SK-N-SH (cell line): ENCODE measurements at regions not wholly inside any gene's neighbourhood (a gene's known extent, or its start where the extent isn't known, plus 50 kb on each side); places are given as distances from the start of the nearest gene placed in this dataset.

ENCODE experiments used
- CTCF ChIP-seq: fragments of 200-600 bp; sonication (generic); IDR thresholded peaks from 2 replicates; pipeline ENCODE4 v1.6.1; 2017; ENCODE audit warnings: antibody characterized with exemption, mild to moderate bottlenecking, moderate library complexity
- EP300 ChIP-seq, 2 experiments: IDR thresholded peaks; 2 replicates each; pipeline versions ENCODE4 v1.4.0 to v1.6.1; 2012; ENCODE audit warnings: borderline replicate concordance in 1 of 2, low read depth in 1 of 2, low read length in 1 of 2
- FOSL2 ChIP-seq: IDR thresholded peaks from 2 replicates; pipeline ENCODE4 v1.4.0; 2012; ENCODE audit warnings: low read depth, mild to moderate bottlenecking, moderate library complexity, borderline replicate concordance
- GATA2 ChIP-seq: sonication (generic); formaldehyde crosslinking; IDR thresholded peaks from 2 replicates; pipeline ENCODE4 v1.5.0; 2020; ENCODE audit warnings: mild to moderate bottlenecking, missing genetic modification reagents
- MEF2A ChIP-seq: IDR thresholded peaks from 2 replicates; pipeline ENCODE4 v1.4.0; 2012; ENCODE audit warnings: low read depth, borderline replicate concordance
- SMC3 ChIP-seq: IDR thresholded peaks from 2 replicates; pipeline ENCODE4 v1.6.1; 2012; ENCODE audit warnings: low read depth, low read length, improper control_type of control experiment
- TAF1 ChIP-seq: IDR thresholded peaks from 2 replicates; pipeline ENCODE4 v1.6.1; 2012; ENCODE audit warnings: low read depth, mild to moderate bottlenecking, low read length, moderate library complexity, borderline replicate concordance
- TEAD4 ChIP-seq: IDR thresholded peaks from 2 replicates; pipeline ENCODE4 v1.4.0; 2012; ENCODE audit warnings: mild to moderate bottlenecking, borderline replicate concordance; ENCODE audit not compliant: insufficient read depth
- YY1 ChIP-seq: IDR thresholded peaks from 2 replicates; pipeline ENCODE4 v1.4.0; 2012; ENCODE audit warnings: low read depth, mild to moderate bottlenecking
- ZBTB33 ChIP-seq: IDR thresholded peaks from 2 replicates; pipeline ENCODE4 v1.4.0; 2012; ENCODE audit warnings: low read depth, borderline replicate concordance

DNA sequence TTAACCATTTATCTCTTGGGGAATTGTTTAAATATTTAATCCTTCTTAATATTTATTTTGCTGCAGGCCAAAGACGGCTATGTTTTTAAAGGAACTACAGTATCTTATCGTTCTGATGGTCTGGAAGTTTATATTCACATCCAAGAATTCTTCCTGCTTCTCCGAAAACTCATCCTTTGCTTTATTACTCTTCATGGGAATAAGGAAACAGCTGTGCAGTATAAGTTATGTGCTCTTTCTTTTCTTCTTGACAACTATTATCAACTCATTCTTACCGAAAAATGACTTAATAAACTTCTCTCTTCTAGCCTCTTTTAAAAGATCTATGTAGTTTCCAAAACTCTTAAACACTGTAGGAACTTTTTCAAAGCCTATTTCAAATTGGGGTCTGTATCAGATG lies 335.6 kb upstream of the NOVA1 start:
- TF ChIP-seq ZBTB33 = no peak
- TF ChIP-seq GATA2 = no peak
- TF ChIP-seq FOSL2 = no peak
- TF ChIP-seq CTCF = no peak
- TF ChIP-seq MEF2A = no peak
- TF ChIP-seq EP300 (IDR thresholded peaks at IDR 0.05; ENCODE audit: borderline replicate concordance in 1 of 2, low read depth in 1 of 2, low read length in 1 of 2) = no peak
- TF ChIP-seq YY1 = no peak
- no peak for TF ChIP-seq TAF1
- TF ChIP-seq SMC3 = no peak
- no peak for TF ChIP-seq TEAD4
